Retina (tissue), 1 donor: ENCODE measurements at regions not wholly inside any gene's neighbourhood (a gene's known extent, or its start where the extent isn't known, plus 50 kb on each side); places are given as distances from the start of the nearest gene placed in this dataset.

Experiments
- DNase-seq: peaks from one replicate; pipeline ENCODE4 v3.0.0-alpha.2; 2016

- DNase-seq: no peak
Observed at GRCh38 chr5:136526021-136526420, 160.7 kb upstream of the TRPC7 start.

- DNase-seq: peak; percentile 12
Observed at GRCh38 chr5:136525597-136525996, 160.3 kb upstream of the TRPC7 start.

- DNase-seq: no peak
Observed at GRCh38 chr5:136522217-136522956, 157.0 kb upstream of the TRPC7 start.

GRCh38 chr5:136521696-136522095 lies 156.4 kb upstream of the TRPC7 start:
- no peak for DNase-seq

- DNase-seq: no peak
Observed at GRCh38 chr5:136518814-136519213, 153.5 kb upstream of the TRPC7 start.

GRCh38 chr5:136518174-136518573 lies 152.8 kb upstream of the TRPC7 start:
- no peak for DNase-seq

- DNase-seq: no peak
Observed at GRCh38 chr5:136517755-136518154, 152.4 kb upstream of the TRPC7 start.

- DNase-seq: no peak
Observed at GRCh38 chr5:136516637-136517036, 151.3 kb upstream of the TRPC7 start.

GRCh38 chr5:136513430-136513829 lies 148.1 kb upstream of the TRPC7 start:
- DNase-seq: no peak

GRCh38 chr5:136511046-136511445 lies 145.7 kb upstream of the TRPC7 start:
- DNase-seq: no peak

- no peak for DNase-seq
Observed at GRCh38 chr5:136510481-136510880, 145.1 kb upstream of the TRPC7 start.

- DNase-seq: no peak
Observed at GRCh38 chr5:136506131-136506530, 140.8 kb upstream of the TRPC7 start.

GRCh38 chr5:136501133-136501532 lies 135.8 kb upstream of the TRPC7 start:
- no peak for DNase-seq

- DNase-seq: no peak
Observed at GRCh38 chr5:136492587-136492986, 127.2 kb upstream of the TRPC7 start.

GRCh38 chr5:136491806-136492205 lies 126.5 kb upstream of the TRPC7 start:
- DNase-seq: no peak

- no peak for DNase-seq
Observed at GRCh38 chr5:136484808-136485325, 119.5 kb upstream of the TRPC7 start.

GRCh38 chr5:136482206-136482605 lies 116.9 kb upstream of the TRPC7 start:
- DNase-seq: no peak

GRCh38 chr5:136474466-136474865 lies 109.1 kb upstream of the TRPC7 start:
- no peak for DNase-seq

- no peak for DNase-seq
Observed at GRCh38 chr5:136467632-136468031, 102.3 kb upstream of the TRPC7 start.

GRCh38 chr5:136466041-136466415 lies 100.7 kb upstream of the TRPC7 start:
- DNase-seq: no peak

- no peak for DNase-seq
Observed at GRCh38 chr5:136458481-136458880, 93.1 kb upstream of the TRPC7 start.

GRCh38 chr5:136457390-136458013 lies 92.2 kb upstream of the TRPC7 start:
- no peak for DNase-seq

GRCh38 chr5:136455409-136455808 lies 90.1 kb upstream of the TRPC7 start:
- DNase-seq: no peak

- DNase-seq: no peak
Observed at GRCh38 chr5:136453986-136454758, 88.8 kb upstream of the TRPC7 start.
